ENCODE measurements at regions not wholly inside any gene's neighbourhood (a gene's known extent, or its start where the extent isn't known, plus 50 kb on each side); places are given as distances from the start of the nearest gene placed in this dataset.

GRCh38 chr6:27149150-27149549 lies 98.4 kb upstream of the PRSS16 start (continued):
- TF ChIP-seq ZNF850 (CRISPR knock-in tag; conservative IDR thresholded peaks at IDR 0.05), result no peak
- no peak for TF ChIP-seq GFI1 (CRISPR knock-in tag; IDR thresholded peaks at IDR 0.05; ENCODE audit: borderline replicate concordance)
- no peak for TF ChIP-seq ZNF615 (CRISPR knock-in tag; IDR thresholded peaks at IDR 0.05; ENCODE audit: borderline replicate concordance)
- no peak for TF ChIP-seq DZIP1 (CRISPR knock-in tag; IDR thresholded peaks at IDR 0.05)
- TF ChIP-seq ATF4 (CRISPR knock-in tag; IDR thresholded peaks at IDR 0.05), result no peak

- POLR2A ChIA-PET, result no interaction called here
- Histone ChIP-seq H2AFZ (ENCODE audit: low read length) (no peak overlapping the region), H3K36me3 (replicated peaks in 1 of 2; ENCODE audit: control insufficient read depth in 1 of 2, insufficient read depth in 2 of 2, low read length in 2 of 2) (no peaks in the 10 kb centered on the region), H3K9me3 (ENCODE audit: low read length) (no peaks in the 10 kb centered on the region), H3K9ac (ENCODE audit: insufficient read depth, low read depth, low read length) (no peak overlapping the region), H3K4me3 (replicated peaks in 1 of 3; ENCODE audit: insufficient read depth in 1 of 3, low read depth in 2 of 3, low read length in 3 of 3) (no peak overlapping the region), H3K4me1 (ENCODE audit: insufficient read depth, low read length) (peaks cover 15% of the 10 kb centered on the region), H3K79me2 (ENCODE audit: insufficient read depth, low read length) (no peaks in the 10 kb centered on the region), H3K4me2 (ENCODE audit: low read depth, low read length) (no peak overlapping the region), H3K27ac (ENCODE audit: extremely low read length, insufficient read depth, low read length) (no peak overlapping the region), H3K27me3 (ENCODE audit: control insufficient read depth in 1 of 2, insufficient read depth in 2 of 2, low read length in 2 of 2) (no peaks in the 10 kb centered on the region; a peak in 1 of 5 replicates), H4K20me1 (ENCODE audit: insufficient read depth, low read length) (no peaks in the 10 kb centered on the region)
- FAIRE-seq, result no peak
- WGBS (ENCODE audit: low lambda C conversion rate), result 68% methylated on average over 1 of the region's 1 CpG
- BruUV-seq (replicated peaks), result no TSS peak
- ATAC-seq, result no peak
- DNase-seq (ENCODE audit: low spot score), result no peak
- TF ChIP-seq CHD4 (IDR thresholded peaks at IDR 0.05; ENCODE audit: borderline replicate concordance, low read length), result no peak
- TF ChIP-seq HNRNPL (IDR thresholded peaks at IDR 0.05; ENCODE audit: low read depth, low read length), result no peak
- in situ Hi-C loops (cut with HindIII; ENCODE audit: extremely low pct_ligation_motif_present, low pct_unique_long_range_greater_than_20kb) (no loop called here), intact Hi-C loops (cut with micrococcal nuclease; ENCODE audit: unreplicated experiment) (no loop called here)
- CTCF ChIA-PET (ENCODE audit: low intra/inter-chr PET ratio, low total read pairs), result no interaction called here
Observed at GRCh38 chr6:27154696-27155095, 92.8 kb upstream of the PRSS16 start.

Data from HepG2 (cell line).